CD4-positive, alpha-beta T cell treated with Interleukin-15 for 4 hours (primary cell): ENCODE measurements at regions not wholly inside any gene's neighbourhood (a gene's known extent, or its start where the extent isn't known, plus 50 kb on each side); places are given as distances from the start of the nearest gene placed in this dataset.
A peak's percentile ranks its signal among the peaks of the same experiment; 100 is the strongest.

Source experiments
- DNase-seq: peaks from one replicate; pipeline ENCODE4 v3.0.0-alpha.2; 2020; ENCODE audit warnings: low spot score

GRCh38 chr13:39100996-39101738 lies 62.9 kb downstream of the NHLRC3 start:
- no peak for DNase-seq

- DNase-seq, result no peak
Measured at GRCh38 chr13:39102981-39103490, 64.8 kb downstream of the NHLRC3 start.

DNA sequence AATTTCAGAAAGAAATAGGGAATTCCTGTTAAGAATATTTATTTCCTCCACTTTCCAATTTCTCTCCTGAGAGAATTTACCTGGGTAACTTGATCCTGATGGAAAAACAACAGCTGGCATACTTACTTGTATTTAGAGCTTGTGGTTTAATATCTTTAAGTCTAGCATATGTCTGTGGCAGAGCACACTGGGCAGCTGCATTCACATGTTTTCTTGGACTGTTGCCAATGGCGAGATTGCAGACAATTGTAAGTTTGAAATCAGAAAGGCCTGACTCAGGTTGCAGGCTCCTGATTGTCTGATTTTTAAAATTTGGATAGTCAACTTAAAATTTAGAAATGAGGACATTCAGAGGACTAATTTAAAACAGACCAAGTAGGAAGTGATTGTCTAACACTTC lies 66.9 kb downstream of the NHLRC3 start:
- no peak for DNase-seq

- no peak for DNase-seq
Measured at GRCh38 chr13:39106216-39107005, 68.2 kb downstream of the NHLRC3 start.

DNA sequence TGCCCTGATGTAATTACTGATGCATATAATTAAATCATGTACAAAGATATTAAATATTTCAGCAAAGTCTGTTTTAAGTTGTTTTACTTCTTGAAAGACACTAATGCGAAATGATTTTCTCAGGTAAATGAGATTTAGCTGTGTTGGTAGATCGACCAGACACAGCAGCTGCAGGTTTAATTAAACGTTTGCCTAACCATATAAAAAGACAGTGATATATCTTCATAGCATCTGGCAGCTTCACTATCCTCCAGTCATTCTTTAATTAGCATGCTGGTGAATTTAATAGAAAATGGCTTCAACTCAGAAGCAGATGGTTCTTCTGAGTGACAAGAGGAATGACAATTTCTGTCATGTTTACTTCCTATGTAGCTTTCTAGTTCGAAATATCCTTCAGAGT lies 69.3 kb downstream of the NHLRC3 start:
- DNase-seq, result no peak

DNA sequence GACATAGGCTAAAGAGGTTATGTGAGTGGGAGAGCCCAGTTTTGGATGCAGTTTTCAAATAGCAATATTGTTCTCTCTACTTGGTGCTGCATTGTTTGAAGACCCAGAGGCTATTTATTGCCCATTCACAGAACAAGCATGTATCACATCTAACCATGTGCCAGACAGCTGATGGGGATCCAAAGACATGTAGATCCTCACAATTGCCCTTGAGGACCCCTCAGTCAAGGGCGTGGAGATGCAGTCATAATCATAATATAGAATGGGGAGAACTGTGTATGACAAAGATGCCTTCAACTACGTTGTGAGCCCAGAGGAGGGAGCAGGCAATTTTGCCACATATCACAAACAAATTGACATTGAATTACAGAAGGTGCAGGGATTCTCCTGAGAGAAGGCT lies 70.5 kb downstream of the NHLRC3 start:
- DNase-seq, result no peak

- DNase-seq, result no peak
Measured at GRCh38 chr13:39110518-39111097, 72.4 kb downstream of the NHLRC3 start.

GRCh38 chr13:39111145-39111544 lies 72.9 kb downstream of the NHLRC3 start:
- no peak for DNase-seq

DNA sequence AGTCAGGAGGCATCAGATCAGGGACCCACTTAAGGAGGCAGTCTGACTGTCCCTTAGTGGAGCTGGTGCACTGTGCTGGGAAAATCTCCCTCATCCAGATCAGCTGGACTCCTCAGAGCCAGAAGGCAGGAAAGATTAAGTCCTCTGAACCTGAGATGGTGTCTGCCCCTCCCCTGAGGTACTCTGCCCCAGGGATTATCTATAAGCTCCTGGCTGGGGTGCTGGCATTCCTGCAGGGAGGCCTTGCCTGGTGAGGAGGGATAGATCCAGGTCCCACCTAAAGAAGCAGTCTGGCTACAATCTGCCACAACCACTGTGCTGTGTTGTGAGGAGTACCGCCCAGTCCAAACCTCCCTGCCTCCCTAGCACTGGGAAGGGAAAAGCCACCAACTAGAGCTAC lies 81.2 kb downstream of the NHLRC3 start:
- DNase-seq, result no peak

- no peak for DNase-seq
Measured at GRCh38 chr13:39123578-39123977, 85.3 kb downstream of the NHLRC3 start.

GRCh38 chr13:39129213-39129612 lies 91.0 kb downstream of the NHLRC3 start:
- no peak for DNase-seq

DNA sequence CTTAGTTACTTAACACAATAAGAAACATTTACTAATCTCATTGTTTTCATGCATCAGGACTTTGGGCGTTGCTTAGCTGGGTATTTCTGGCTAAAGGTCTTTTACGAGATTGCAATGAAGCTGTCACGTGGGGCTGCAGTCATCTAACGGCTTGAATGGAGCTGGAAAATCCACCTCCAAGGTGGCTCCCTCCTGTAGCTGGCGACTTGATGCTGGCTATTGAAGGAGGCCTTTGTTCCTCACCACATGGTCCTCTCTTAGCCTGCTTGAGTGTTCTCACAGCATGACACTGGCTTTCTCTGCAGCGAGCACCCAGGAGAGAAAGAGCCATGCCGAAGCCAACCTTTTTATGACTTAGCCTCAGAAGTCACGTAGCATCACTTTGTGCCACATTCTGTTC lies 92.0 kb downstream of the NHLRC3 start:
- no peak for DNase-seq

- no peak for DNase-seq
Measured at GRCh38 chr13:39132286-39133230, 94.3 kb downstream of the NHLRC3 start.

- DNase-seq, result no peak
Measured at GRCh38 chr13:39133781-39134180, 95.5 kb downstream of the NHLRC3 start.

DNA sequence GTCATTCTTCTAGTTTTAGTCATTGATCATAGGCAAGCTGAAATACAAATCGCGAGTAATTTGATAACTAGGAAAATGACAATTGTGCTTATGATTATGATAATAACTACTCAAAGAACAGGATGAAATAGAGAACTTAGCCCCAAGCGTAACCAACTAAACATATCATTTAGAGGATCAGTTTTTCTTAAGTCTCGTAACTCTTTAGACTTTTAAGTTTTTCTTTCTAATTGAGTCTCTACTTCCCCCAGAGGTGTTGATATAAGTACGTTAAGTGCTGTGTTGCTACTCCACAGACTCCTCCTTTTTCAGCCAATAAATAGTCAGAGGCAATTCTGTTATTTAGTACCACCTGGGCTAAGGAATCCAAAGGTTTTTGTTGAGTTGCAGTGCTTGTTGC lies 96.3 kb downstream of the NHLRC3 start:
- DNase-seq, result no peak

GRCh38 chr13:39144391-39144790 lies 106.1 kb downstream of the NHLRC3 start:
- DNase-seq, result no peak

GRCh38 chr13:39144941-39145533 lies 106.8 kb downstream of the NHLRC3 start:
- peak; percentile 3 for DNase-seq

DNA sequence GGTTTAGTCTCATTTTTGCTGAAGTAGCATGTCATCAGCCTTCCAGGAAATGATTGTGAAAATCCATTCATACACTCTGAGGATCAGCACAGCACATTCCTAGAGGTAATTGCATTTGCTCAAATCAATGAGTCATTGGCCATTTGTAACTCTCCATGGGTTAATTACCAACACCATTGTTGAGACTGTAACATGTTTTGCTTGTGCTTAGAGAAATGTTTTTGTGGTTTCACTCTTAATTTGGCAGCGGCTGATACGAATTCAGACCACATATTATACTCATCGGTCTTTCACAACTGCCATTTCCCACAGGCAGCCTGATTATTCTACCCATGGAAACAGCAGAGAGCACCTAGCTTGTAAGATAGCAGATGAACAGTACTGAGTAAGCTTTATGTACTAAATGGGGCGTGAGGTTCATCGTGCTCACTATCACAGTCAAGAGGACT lies 110.3 kb downstream of the NHLRC3 start:
- DNase-seq, result no peak

- DNase-seq, result no peak
Measured at GRCh38 chr13:39149896-39150295, 111.6 kb downstream of the NHLRC3 start.

DNA sequence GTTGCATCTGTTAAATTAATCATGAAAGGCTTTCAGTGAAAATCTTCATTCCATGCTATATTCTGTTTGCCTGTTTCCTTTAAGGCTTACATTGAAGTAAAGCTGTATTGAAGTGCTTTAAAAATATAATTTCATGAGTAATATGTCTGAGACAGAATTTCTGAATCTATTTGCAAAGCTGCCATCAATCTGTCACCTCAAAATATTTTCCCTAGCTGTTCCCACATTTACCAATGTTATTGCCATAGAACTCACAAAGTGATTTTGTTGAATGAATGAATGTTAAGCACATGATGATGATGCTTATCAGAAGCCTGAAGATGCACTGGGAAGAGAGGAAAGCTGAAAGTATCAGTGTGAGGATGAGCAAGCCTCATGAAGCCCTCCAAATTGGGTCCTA lies 115.8 kb downstream of the NHLRC3 start:
- DNase-seq, result no peak

- DNase-seq, result no peak
Measured at GRCh38 chr13:39159393-39159792, 121.1 kb downstream of the NHLRC3 start.
